Type B pancreatic cell (in vitro differentiated cells): ENCODE measurements at regions not wholly inside any gene's neighbourhood (a gene's known extent, or its start where the extent isn't known, plus 50 kb on each side); places are given as distances from the start of the nearest gene placed in this dataset.

ENCODE experiments used
- DNase-seq: peaks from one replicate; pipeline ENCODE4 v3.0.0; 2021; ENCODE audit warnings: mixed read lengths; ENCODE audit not compliant: unreplicated experiment; ENCODE audit errors: extremely low spot score
- H3K27ac Mint-ChIP-seq: 2 replicates; pipeline ENCODE4 v1.8.0; 2021; ENCODE audit warnings: mild to moderate bottlenecking, mixed read lengths
- H3K27me3 Mint-ChIP-seq: 2 replicates; pipeline ENCODE4 v1.8.0; 2021; ENCODE audit warnings: mixed read lengths
- H3K36me3 Mint-ChIP-seq: 2 replicates; pipeline ENCODE4 v1.8.0; 2021; ENCODE audit warnings: mixed read lengths
- H3K4me1 Mint-ChIP-seq: one replicate; pipeline ENCODE4 v1.8.0; 2021; ENCODE audit warnings: mixed read lengths; ENCODE audit not compliant: unreplicated experiment
- H3K4me3 Mint-ChIP-seq: 2 replicates; pipeline ENCODE4 v1.8.0; 2021; ENCODE audit warnings: mild to moderate bottlenecking, mixed read lengths
- H3K9me3 Mint-ChIP-seq: 2 replicates; pipeline ENCODE4 v1.8.0; 2021; ENCODE audit warnings: mixed read lengths
- CTCF ChIP-seq: fragments of 200-600 bp; sonication (generic); conservative IDR thresholded peaks from 2 replicates; pipeline ENCODE4 v1.5.0; 2021; ENCODE audit warnings: antibody characterized with exemption, mild to moderate bottlenecking

DNA sequence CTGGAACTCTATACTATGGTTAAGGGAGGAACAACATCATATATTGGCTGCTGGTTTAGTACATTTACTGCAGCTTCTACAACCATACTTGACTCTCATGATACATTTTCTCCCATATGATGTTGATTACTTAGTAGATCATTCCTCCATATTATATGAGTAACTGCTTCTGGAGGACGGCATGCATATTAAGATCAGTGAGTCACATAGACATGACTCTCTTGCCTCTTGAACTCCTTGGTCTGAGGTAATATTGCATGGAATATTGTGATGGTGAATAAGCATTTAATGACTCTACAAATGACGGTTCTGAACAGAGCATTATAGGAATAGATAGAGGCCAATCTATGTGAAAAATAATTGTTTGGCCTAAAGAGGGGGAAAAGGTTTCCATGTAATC, 418.8 kb upstream of the SPHKAP start:
- Mint-ChIP-seq H3K36me3 (no peaks in the 10 kb centered on the region), H3K4me3 (no peak overlapping the region), H3K4me1 (no peaks in the 10 kb centered on the region), H3K27ac (no peak overlapping the region), H3K27me3 (no peaks in the 10 kb centered on the region), H3K9me3 (no peaks in the 10 kb centered on the region)
- no peak for TF ChIP-seq CTCF
- no peak for DNase-seq

DNA sequence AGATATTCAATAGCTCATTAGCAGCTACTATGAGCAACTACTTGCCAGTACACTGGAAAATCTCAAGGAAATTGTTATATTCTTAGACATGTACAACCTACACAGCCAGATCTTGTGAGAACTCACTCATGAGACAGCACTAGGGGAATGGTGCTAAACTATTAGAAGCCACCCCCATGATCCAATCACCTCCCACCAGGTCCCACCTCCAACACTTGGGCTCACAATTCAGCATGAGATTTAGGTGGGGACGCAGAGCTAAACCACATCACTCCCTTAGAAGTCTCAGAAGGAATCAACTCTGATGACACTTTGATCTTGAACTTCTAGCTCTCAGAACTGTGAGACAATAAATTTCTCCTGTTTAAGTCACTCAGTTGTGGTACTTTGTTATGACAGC, 418.3 kb upstream of the SPHKAP start:
- Mint-ChIP-seq H3K4me3 (no peak overlapping the region), H3K27me3 (no peaks in the 10 kb centered on the region), H3K36me3 (no peaks in the 10 kb centered on the region), H3K9me3 (no peaks in the 10 kb centered on the region), H3K27ac (no peak overlapping the region), H3K4me1 (no peaks in the 10 kb centered on the region)
- no peak for TF ChIP-seq CTCF
- no peak for DNase-seq

DNA sequence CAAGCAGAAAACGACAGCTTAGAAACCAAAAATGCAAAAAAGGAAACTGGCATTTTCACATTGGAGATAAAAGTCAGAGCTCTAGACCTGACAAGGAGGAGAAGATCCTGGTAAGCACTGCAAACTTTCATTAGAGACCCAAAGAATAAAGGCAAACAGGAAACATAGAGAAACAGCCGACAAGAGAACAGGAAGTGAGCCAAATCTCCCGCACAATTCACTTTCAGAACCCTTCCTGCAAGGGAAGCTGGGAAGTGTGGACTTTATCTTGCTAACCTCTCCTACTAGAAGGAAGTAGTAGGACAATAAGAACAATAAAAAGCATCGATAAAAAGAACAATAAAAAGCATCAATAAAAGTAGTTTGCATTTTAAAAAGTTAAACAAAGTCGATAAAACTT, 417.8 kb upstream of the SPHKAP start:
- Mint-ChIP-seq H3K4me1 (no peaks in the 10 kb centered on the region), H3K27me3 (no peaks in the 10 kb centered on the region), H3K36me3 (no peaks in the 10 kb centered on the region), H3K27ac (no peak overlapping the region), H3K9me3 (no peaks in the 10 kb centered on the region), H3K4me3 (no peak overlapping the region)
- no peak for TF ChIP-seq CTCF
- DNase-seq: no peak

GRCh38 chr2:228597032-228597431, 415.5 kb upstream of the SPHKAP start:
- H3K27ac Mint-ChIP-seq: no peak overlapping the region
- H3K36me3 Mint-ChIP-seq: no peaks in the 10 kb centered on the region
- TF ChIP-seq CTCF: no peak

GRCh38 chr2:228594012-228594411, 412.5 kb upstream of the SPHKAP start:
- DNase-seq: no peak
- Mint-ChIP-seq H3K27me3 (no peaks in the 10 kb centered on the region), H3K4me3 (no peak overlapping the region), H3K9me3 (no peaks in the 10 kb centered on the region), H3K4me1 (no peaks in the 10 kb centered on the region), H3K27ac (no peak overlapping the region), H3K36me3 (no peaks in the 10 kb centered on the region)
- no peak for TF ChIP-seq CTCF

More at GRCh38 chr2:228597032-228597431, 415.5 kb upstream of the SPHKAP start:
- no peaks in the 10 kb centered on the region for H3K4me1 Mint-ChIP-seq
- no peaks in the 10 kb centered on the region for H3K9me3 Mint-ChIP-seq
- no peaks in the 10 kb centered on the region for H3K27me3 Mint-ChIP-seq
- no peak overlapping the region for H3K4me3 Mint-ChIP-seq
- no peak for DNase-seq

DNA sequence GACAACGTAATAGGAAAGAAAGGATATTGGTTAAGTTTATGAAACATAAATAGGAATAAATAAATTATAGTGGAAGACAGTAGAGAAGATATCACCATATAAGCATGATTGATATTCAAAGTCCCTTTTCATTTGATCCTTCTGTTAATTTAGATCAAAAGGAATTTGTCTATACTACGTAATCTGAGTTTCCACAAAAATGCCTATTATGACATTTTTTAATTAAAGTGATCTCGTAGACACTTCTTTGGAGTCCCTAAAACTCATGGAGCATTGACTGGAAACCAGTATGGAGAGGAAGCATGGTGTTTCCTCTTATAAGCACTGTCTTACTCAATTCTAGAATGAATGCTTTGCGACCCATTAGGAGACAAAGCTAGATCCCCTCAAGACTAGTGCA, 411.4 kb upstream of the SPHKAP start:
- H3K27me3 Mint-ChIP-seq: no peaks in the 10 kb centered on the region

More for the DNA sequence above, 411.4 kb upstream of the SPHKAP start:
- H3K36me3 Mint-ChIP-seq: no peaks in the 10 kb centered on the region
- no peak for TF ChIP-seq CTCF
- H3K9me3 Mint-ChIP-seq: no peaks in the 10 kb centered on the region
- DNase-seq: no peak
- H3K4me3 Mint-ChIP-seq: no peak overlapping the region
- no peaks in the 10 kb centered on the region for H3K4me1 Mint-ChIP-seq
- no peak overlapping the region for H3K27ac Mint-ChIP-seq
